ENCODE measurements at regions not wholly inside any gene's neighbourhood (a gene's known extent, or its start where the extent isn't known, plus 50 kb on each side); places are given as distances from the start of the nearest gene placed in this dataset.

- TF ChIP-seq CTCF (IDR thresholded peaks at IDR 0.05) (no peak), EZH2 (IDR thresholded peaks at IDR 0.05; ENCODE audit: borderline replicate concordance, insufficient read depth, low read depth, low read length, poor library complexity, severe bottlenecking) (no peak)
Observed at GRCh38 chr15:72915843-72916242, 132.3 kb upstream of the ADPGK start.

Measured in B cell (primary cell).